ENCODE measurements at regions not wholly inside any gene's neighbourhood (a gene's known extent, or its start where the extent isn't known, plus 50 kb on each side); places are given as distances from the start of the nearest gene placed in this dataset.
A peak's percentile ranks its signal among the peaks of the same experiment; 100 is the strongest.

DNA sequence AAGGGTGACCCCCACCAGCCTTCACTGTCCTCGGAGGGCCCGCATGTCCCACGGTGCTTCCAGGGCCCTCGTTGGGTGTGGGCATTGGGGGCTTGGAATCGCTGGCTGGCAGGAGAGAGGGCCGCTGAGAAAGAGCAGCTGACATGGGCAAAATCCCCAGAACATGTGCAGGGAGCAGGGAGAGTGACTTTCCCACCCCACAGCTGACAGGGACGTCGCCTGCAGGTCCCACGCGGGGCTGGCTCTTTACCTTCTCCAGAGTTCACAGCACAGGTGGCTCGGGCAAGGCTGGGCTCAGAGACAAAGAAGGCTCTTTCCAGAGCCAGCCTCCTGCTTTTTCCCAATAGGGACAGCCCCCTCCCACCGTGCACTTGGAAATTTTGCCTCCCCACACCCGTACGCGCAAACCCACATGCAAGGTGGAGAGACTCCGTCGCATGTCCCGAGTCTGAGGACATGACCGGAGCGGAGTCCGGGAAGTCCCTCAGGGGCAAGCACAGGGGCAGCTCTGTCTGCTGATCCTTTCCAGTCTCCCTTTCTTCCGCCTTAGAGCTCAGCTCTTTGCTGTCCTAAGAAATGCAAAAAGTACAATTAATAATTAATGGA lies 370.2 kb upstream of the MYT1L start:
- Mint-ChIP-seq H3K27ac (no peak overlapping the region), H3K4me3 (no peak overlapping the region), H3K9me3 (no peaks in the 10 kb centered on the region), H3K4me1 (peaks cover 26% of the 10 kb centered on the region), H3K27me3 (ENCODE audit: insufficient read depth) (peaks cover 1% of the 10 kb centered on the region), H3K36me3 (ENCODE audit: low read depth) (no peaks in the 10 kb centered on the region)
- Histone ChIP-seq H3K27me3 (ENCODE audit: control insufficient read depth, insufficient read depth, low read length, poor library complexity, severe bottlenecking) (no peaks in the 10 kb centered on the region), H3K9ac (ENCODE audit: extremely low read depth, low read length, poor library complexity, severe bottlenecking) (no peak overlapping the region), H3K27ac (ENCODE audit: low read depth, low read length) (no peak overlapping the region), H3K4me1 (ENCODE audit: control insufficient read depth, insufficient read depth, low read length) (no peaks in the 10 kb centered on the region), H3K4me3 (ENCODE audit: low read length) (no peak overlapping the region), H3K36me3 (ENCODE audit: control insufficient read depth, insufficient read depth, low read length) (no peaks in the 10 kb centered on the region), H3K9me3 (ENCODE audit: control insufficient read depth, low read length) (no peaks in the 10 kb centered on the region)
- TF ChIP-seq, protein P1, sequence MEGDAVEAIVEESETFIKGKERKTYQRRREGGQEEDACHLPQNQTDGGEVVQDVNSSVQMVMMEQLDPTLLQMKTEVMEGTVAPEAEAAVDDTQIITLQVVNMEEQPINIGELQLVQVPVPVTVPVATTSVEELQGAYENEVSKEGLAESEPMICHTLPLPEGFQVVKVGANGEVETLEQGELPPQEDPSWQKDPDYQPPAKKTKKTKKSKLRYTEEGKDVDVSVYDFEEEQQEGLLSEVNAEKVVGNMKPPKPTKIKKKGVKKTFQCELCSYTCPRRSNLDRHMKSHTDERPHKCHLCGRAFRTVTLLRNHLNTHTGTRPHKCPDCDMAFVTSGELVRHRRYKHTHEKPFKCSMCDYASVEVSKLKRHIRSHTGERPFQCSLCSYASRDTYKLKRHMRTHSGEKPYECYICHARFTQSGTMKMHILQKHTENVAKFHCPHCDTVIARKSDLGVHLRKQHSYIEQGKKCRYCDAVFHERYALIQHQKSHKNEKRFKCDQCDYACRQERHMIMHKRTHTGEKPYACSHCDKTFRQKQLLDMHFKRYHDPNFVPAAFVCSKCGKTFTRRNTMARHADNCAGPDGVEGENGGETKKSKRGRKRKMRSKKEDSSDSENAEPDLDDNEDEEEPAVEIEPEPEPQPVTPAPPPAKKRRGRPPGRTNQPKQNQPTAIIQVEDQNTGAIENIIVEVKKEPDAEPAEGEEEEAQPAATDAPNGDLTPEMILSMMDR (conservative IDR thresholded peaks at IDR 0.05): no peak
- peak; percentile 38 for DNase-seq
- WGBS, 2 experiments (ENCODE audit: insufficient coverage in 1 of 2, insufficient read length in 1 of 2): 94 to 95% methylated on average over 18 to 22 of the region's 22 CpGs

GRCh38 chr2:2699121-2699505 lies 368.0 kb upstream of the MYT1L start:
- WGBS, 2 experiments (ENCODE audit: insufficient coverage in 1 of 2, insufficient read length in 1 of 2): 55 to 78% methylated on average over 1 to 9 of the region's 9 CpGs
- Mint-ChIP-seq H3K27ac (peak overlapping the region; percentile 40), H3K4me3 (no peak overlapping the region), H3K27me3 (ENCODE audit: insufficient read depth) (peaks cover 4% of the 10 kb centered on the region), H3K36me3 (ENCODE audit: low read depth) (no peaks in the 10 kb centered on the region), H3K4me1 (peaks cover 24% of the 10 kb centered on the region), H3K9me3 (no peaks in the 10 kb centered on the region)
- Histone ChIP-seq H3K27me3 (ENCODE audit: control insufficient read depth, insufficient read depth, low read length, poor library complexity, severe bottlenecking) (no peaks in the 10 kb centered on the region), H3K9me3 (ENCODE audit: control insufficient read depth, low read length) (no peaks in the 10 kb centered on the region), H3K4me3 (ENCODE audit: low read length) (no peak overlapping the region), H3K36me3 (ENCODE audit: control insufficient read depth, insufficient read depth, low read length) (no peaks in the 10 kb centered on the region), H3K9ac (ENCODE audit: extremely low read depth, low read length, poor library complexity, severe bottlenecking) (no peak overlapping the region), H3K4me1 (ENCODE audit: control insufficient read depth, insufficient read depth, low read length) (no peaks in the 10 kb centered on the region), H3K27ac (ENCODE audit: low read depth, low read length) (no peak overlapping the region)
- TF ChIP-seq, protein P1 (conservative IDR thresholded peaks at IDR 0.05): no peak
- peak; percentile 79 for DNase-seq

GRCh38 chr2:2698182-2699120 lies 367.4 kb upstream of the MYT1L start:
- no peaks in the 10 kb centered on the region for H3K4me1 ChIP-seq (ENCODE audit: control insufficient read depth, insufficient read depth, low read length)
- H3K4me3 Mint-ChIP-seq: no peak overlapping the region
- H3K27ac Mint-ChIP-seq: peak overlapping the region; percentile 40
- no peak overlapping the region for H3K9ac ChIP-seq (ENCODE audit: extremely low read depth, low read length, poor library complexity, severe bottlenecking)
- peaks cover 24% of the 10 kb centered on the region for H3K4me1 Mint-ChIP-seq
- H3K36me3 Mint-ChIP-seq (ENCODE audit: low read depth): no peaks in the 10 kb centered on the region
- H3K27me3 Mint-ChIP-seq (ENCODE audit: insufficient read depth): peaks cover 4% of the 10 kb centered on the region
- TF ChIP-seq, protein P1 (conservative IDR thresholded peaks at IDR 0.05): peak; percentile 75
- 91% methylated on average over 19 to 24 of the region's 24 CpGs for WGBS, 2 experiments (ENCODE audit: insufficient coverage in 1 of 2, insufficient read length in 1 of 2)
- no peaks in the 10 kb centered on the region for H3K36me3 ChIP-seq (ENCODE audit: control insufficient read depth, insufficient read depth, low read length)
- no peaks in the 10 kb centered on the region for H3K27me3 ChIP-seq (ENCODE audit: control insufficient read depth, insufficient read depth, low read length, poor library complexity, severe bottlenecking)
- H3K9me3 ChIP-seq (ENCODE audit: control insufficient read depth, low read length): no peaks in the 10 kb centered on the region
- peak; percentile 70 for DNase-seq
- H3K4me3 ChIP-seq (ENCODE audit: low read length): no peak overlapping the region
- H3K27ac ChIP-seq (ENCODE audit: low read depth, low read length): no peak overlapping the region
- H3K9me3 Mint-ChIP-seq: no peaks in the 10 kb centered on the region
